C4-2B (cell line): ENCODE measurements at regions not wholly inside any gene's neighbourhood (a gene's known extent, or its start where the extent isn't known, plus 50 kb on each side); places are given as distances from the start of the nearest gene placed in this dataset.

Experiments used
- CTCF ChIP-seq: fragments of 450-650 bp; conservative IDR thresholded peaks from 2 replicates; pipeline ENCODE4 v1.5.1; 2017; ENCODE audit warnings: mild to moderate bottlenecking
- ZFX ChIP-seq: fragments of 450-650 bp; IDR thresholded peaks from 2 replicates; pipeline ENCODE4 v1.6.1; 2017

DNA sequence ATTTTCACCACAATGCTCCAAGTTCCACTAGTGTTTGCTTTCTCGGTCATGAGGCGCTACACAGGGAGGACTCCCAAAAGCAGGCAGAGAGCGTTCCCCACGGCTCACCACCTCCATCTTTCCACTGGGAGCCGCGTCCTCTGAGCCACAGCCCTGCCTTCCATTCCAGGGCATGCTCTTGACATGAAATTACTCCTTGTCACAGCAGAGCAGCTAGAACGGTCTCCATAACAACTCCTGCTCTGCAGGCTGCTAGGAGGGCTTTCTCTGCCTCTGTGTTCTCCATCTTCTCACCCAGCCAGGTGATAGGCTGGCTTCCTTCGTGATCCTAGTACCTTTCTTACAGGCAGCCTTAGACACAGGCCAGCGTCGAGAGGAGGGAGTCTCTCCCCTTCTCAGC lies 171.8 kb upstream of the UBL3 start:
- TF ChIP-seq CTCF = no peak
- TF ChIP-seq ZFX = no peak
